CD4-positive, alpha-beta T cell (primary cell): ENCODE measurements at regions not wholly inside any gene's neighbourhood (a gene's known extent, or its start where the extent isn't known, plus 50 kb on each side); places are given as distances from the start of the nearest gene placed in this dataset.

Source experiments
- ATAC-seq: fragments of 200-7000 bp; cut with Tn5 transposase; one replicate; pipeline ENCODE4 v1.10.0; 2022; ENCODE audit warnings: mild to moderate bottlenecking; ENCODE audit not compliant: poor library complexity
- CTCF ChIA-PET: fragments of 350-600 bp; sonication (Branson Sonifier 250); formaldehyde crosslinking; loops from one replicate; lab custom pipeline; 2021; ENCODE audit warnings: antibody characterized with exemption, inconsistent platforms; lab: Charles Lee
- POLR2A ChIA-PET: fragments of 350-600 bp; sonication (Branson Sonifier 250); formaldehyde crosslinking; loops from one replicate; lab custom pipeline; 2021; ENCODE audit warnings: antibody characterized with exemption, inconsistent platforms; lab: Charles Lee
- DNase-seq, 14 experiments: peaks; one replicate each; pipeline ENCODE4 v3.0.0-alpha.2; 2013 to 2020; ENCODE audit warnings: mixed read lengths in 2 of 14
- H3K27ac ChIP-seq, 2 donors: one replicate each; pipeline versions ENCODE4 v1.5.1 to v1.7.0; 2013; ENCODE audit warnings: low read length in 2 of 2, low read depth in 1 of 2, mild to moderate bottlenecking in 1 of 2
- H3K27me3 ChIP-seq, 2 experiments: 1 replicate in 1 of 2; 2 replicates in 1 of 2; pipeline versions ENCODE4 v1.6.1 to v1.7.0; 2013; ENCODE audit warnings: low read length in 2 of 2, control low read depth in 1 of 2, mild to moderate bottlenecking in 1 of 2, moderate library complexity in 1 of 2; ENCODE audit not compliant: insufficient read depth in 2 of 2, control insufficient read depth in 1 of 2
- H3K36me3 ChIP-seq: one replicate; pipeline ENCODE4 v1.6.1; 2013; ENCODE audit warnings: low read length, control low read depth; ENCODE audit not compliant: insufficient read depth
- H3K4me1 ChIP-seq: one replicate; pipeline ENCODE4 v1.6.1; 2013; ENCODE audit warnings: low read length, control low read depth; ENCODE audit not compliant: insufficient read depth
- H3K4me3 ChIP-seq: one replicate; pipeline ENCODE4 v1.5.1; 2013; ENCODE audit warnings: mild to moderate bottlenecking, low read length, moderate library complexity
- H3K9me3 ChIP-seq, 2 experiments: 1 replicate in 1 of 2; 2 replicates in 1 of 2; pipeline versions ENCODE4 v1.6.1 to v1.7.0; 2013; ENCODE audit warnings: low read length in 2 of 2, mild to moderate bottlenecking in 2 of 2, control low read depth in 1 of 2, moderate library complexity in 1 of 2; ENCODE audit not compliant: control insufficient read depth in 1 of 2, insufficient read depth in 1 of 2
- H3K27ac Mint-ChIP-seq: one replicate; pipeline ENCODE4 v1.8.0; 2020; ENCODE audit warnings: mixed read lengths
- H3K27me3 Mint-ChIP-seq: one replicate; pipeline ENCODE4 v1.8.0; 2021; ENCODE audit warnings: mixed read lengths
- H3K36me3 Mint-ChIP-seq: one replicate; pipeline ENCODE4 v1.8.0; 2021; ENCODE audit warnings: low read depth, mixed read lengths
- H3K4me1 Mint-ChIP-seq: one replicate; pipeline ENCODE4 v1.8.0; 2021; ENCODE audit warnings: low read depth, mixed read lengths
- H3K4me3 Mint-ChIP-seq: one replicate; pipeline ENCODE4 v1.8.0; 2020; ENCODE audit warnings: mild to moderate bottlenecking, mixed read lengths
- H3K9me3 Mint-ChIP-seq: one replicate; pipeline ENCODE4 v1.8.0; 2020; ENCODE audit warnings: mixed read lengths
- CTCF ChIP-seq: fragments of 200-600 bp; IDR thresholded peaks from one replicate; pipeline ENCODE4 v1.8.0; 2022; ENCODE audit warnings: antibody characterized with exemption, mild to moderate bottlenecking
- intact Hi-C, 2 experiments: fragments of 100-400 bp; cut with DNase I in 1 of 2; cut with micrococcal nuclease in 1 of 2; formaldehyde crosslinking; loops; one replicate each; pipeline versions ENCODE4 v1.15.1 to v1.9.0; 2023 to 2025; cut with DNase I, micrococcal nuclease

DNA sequence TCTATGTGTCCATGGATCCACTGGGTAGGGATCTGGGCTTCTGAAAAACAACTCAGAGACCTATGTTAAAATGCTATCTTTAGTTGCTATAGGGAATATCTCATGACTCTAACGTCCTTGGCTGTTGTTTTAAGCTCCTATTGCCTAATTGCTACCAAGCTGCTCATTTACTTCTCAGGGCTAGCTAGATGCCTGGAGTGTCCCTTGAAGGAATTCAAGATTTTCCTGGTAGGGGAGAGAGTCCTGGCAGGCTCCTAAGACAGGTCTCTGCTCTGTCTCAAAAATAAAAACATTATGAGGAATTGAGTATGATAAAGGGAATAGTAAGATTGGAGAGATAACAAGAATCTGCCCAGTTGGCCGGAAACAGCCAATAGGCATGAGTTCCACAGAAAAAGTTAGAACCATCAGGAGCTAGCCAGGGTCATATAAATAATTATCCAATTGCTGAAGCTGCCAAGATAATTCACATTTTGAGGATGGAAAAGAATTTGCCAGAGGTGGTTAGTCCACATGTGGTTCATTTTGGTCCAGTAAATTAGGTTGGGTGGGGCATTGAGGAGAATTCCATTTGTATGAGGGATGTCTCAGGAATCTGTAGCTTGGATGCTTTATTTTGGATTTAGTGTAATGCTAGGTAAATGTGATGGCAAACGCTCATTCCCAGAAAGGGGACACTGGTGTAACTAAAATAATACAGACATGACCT, 362.7 kb upstream of the VSTM2A start:
- CTCF ChIA-PET: no interaction called here
- Histone ChIP-seq H3K27me3 (no peaks in the 10 kb centered on the region), H3K27ac (no peak overlapping the region), H3K4me3 (no peak overlapping the region), H3K9me3 (no peaks in the 10 kb centered on the region), H3K4me1 (no peaks in the 10 kb centered on the region), H3K36me3 (no peaks in the 10 kb centered on the region)
- intact Hi-C loops: no loop called here
- Mint-ChIP-seq H3K4me3 (no peak overlapping the region), H3K4me1 (no peaks in the 10 kb centered on the region), H3K9me3 (peaks cover 21% of the 10 kb centered on the region), H3K36me3 (no peaks in the 10 kb centered on the region), H3K27ac (no peak overlapping the region), H3K27me3 (no peaks in the 10 kb centered on the region)
- TF ChIP-seq CTCF: no peak
- POLR2A ChIA-PET: no interaction called here
- no peak for ATAC-seq
- DNase-seq: no peak

DNA sequence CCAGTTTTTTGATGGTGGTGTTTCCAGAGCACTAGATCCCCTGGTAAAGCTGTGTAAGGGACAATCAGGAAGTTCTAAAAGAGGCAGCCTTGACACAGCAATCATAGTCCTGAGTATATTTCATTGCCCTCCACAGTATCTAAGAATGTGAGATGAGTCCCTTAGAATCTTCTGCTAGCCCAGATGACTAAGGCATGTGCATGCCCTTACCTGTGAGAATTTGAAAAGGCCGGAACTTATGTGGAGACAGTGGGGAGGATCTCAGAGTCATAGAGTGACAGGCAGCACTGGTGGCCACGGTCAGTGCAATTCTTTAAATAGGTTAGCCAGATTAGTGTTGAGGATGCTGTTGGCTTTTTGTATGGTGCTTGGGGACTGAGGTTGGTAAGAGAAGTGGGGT, 361.4 kb upstream of the VSTM2A start:
- DNase-seq (no peak), ATAC-seq (no peak)
- Histone ChIP-seq H3K4me1 (no peaks in the 10 kb centered on the region), H3K9me3 (no peaks in the 10 kb centered on the region), H3K27me3 (no peaks in the 10 kb centered on the region), H3K4me3 (no peak overlapping the region), H3K27ac (no peak overlapping the region), H3K36me3 (no peaks in the 10 kb centered on the region)
- ChIA-PET CTCF (no interaction called here), POLR2A (no interaction called here)
- H3K27ac Mint-ChIP-seq: no peak overlapping the region
- intact Hi-C loops: no loop called here
- H3K9me3 Mint-ChIP-seq: peaks cover 21% of the 10 kb centered on the region
- H3K4me3 Mint-ChIP-seq: no peak overlapping the region
- H3K27me3 Mint-ChIP-seq: no peaks in the 10 kb centered on the region
- no peaks in the 10 kb centered on the region for H3K4me1 Mint-ChIP-seq
- no peaks in the 10 kb centered on the region for H3K36me3 Mint-ChIP-seq
- TF ChIP-seq CTCF: no peak

DNA sequence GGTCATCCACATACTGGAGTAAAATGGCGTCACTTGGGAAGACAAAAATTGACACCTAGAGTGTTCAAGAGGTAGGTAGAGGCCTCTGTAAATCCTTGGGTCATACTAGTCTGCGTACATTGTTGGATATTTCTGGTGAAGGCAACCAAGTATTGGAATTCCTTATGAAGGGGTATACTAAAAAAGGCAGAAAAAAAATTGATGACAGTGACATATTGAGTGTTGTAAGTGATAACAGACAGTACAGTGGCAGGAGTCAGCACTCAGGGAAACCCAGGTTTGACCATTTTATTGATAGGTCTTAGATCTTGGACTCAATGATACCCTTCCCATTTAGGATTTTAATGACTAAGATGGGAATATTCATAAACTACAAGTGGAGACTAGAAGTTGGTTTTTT, 359.1 kb upstream of the VSTM2A start:
- H3K36me3 Mint-ChIP-seq: no peaks in the 10 kb centered on the region
- CTCF ChIA-PET: no interaction called here
- DNase-seq: no peak
- Histone ChIP-seq H3K27ac (no peak overlapping the region), H3K4me1 (no peaks in the 10 kb centered on the region), H3K4me3 (no peak overlapping the region), H3K27me3 (no peaks in the 10 kb centered on the region), H3K9me3 (no peaks in the 10 kb centered on the region), H3K36me3 (no peaks in the 10 kb centered on the region)
- no peaks in the 10 kb centered on the region for H3K27me3 Mint-ChIP-seq
- H3K9me3 Mint-ChIP-seq: peaks cover 18% of the 10 kb centered on the region
- POLR2A ChIA-PET: no interaction called here
- no peak overlapping the region for H3K4me3 Mint-ChIP-seq
- no peaks in the 10 kb centered on the region for H3K4me1 Mint-ChIP-seq
- no peak for ATAC-seq
- no peak overlapping the region for H3K27ac Mint-ChIP-seq
- intact Hi-C loops: no loop called here
- TF ChIP-seq CTCF: no peak
